Islet of Langerhans (tissue), 1 donor: ENCODE measurements at regions not wholly inside any gene's neighbourhood (a gene's known extent, or its start where the extent isn't known, plus 50 kb on each side); places are given as distances from the start of the nearest gene placed in this dataset.

Source experiments
- FAIRE-seq: peaks from one replicate; lab custom pipeline; 2011; peaks lifted over from hg19 to GRCh38; lab: Jason Lieb, UNC

DNA sequence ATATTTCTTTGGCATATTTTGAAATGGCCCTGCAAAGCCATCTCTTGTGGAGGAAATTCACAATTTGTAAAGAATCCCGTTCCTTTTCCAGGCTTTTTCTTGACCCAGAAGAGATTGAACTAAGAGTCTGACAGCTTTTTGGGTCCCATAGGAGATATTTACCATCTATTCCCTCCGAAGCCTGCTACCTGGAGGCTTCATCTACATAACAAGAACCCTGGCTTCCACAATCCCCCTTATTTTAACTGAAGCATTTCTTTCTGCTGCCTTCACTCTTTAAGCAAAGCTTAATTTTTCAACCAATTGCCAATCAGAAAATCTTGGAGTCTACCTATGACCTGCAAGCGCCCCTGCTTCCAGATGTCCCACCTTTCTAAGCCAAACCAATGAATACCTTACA, 248.1 kb upstream of the GADL1 start:
- no peak for FAIRE-seq

DNA sequence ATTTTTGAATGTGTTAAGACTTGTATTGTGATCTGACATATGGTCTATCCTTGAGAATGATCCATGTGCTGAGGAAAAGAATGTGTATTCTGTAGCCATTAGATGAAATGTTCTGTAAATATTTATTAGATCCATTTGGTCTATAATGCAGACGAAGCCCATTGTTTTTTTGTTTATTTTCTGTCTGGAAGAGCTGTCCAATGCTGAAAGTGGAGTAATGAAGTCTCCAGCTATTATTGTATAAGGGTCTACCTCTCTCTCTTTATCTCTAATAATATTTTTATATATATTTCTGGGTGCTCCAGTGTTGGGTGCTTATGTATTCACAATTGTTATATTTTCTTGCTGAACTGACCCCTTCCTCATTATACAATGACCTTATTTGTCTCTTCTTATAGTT, 250.6 kb upstream of the GADL1 start:
- no peak for FAIRE-seq

DNA sequence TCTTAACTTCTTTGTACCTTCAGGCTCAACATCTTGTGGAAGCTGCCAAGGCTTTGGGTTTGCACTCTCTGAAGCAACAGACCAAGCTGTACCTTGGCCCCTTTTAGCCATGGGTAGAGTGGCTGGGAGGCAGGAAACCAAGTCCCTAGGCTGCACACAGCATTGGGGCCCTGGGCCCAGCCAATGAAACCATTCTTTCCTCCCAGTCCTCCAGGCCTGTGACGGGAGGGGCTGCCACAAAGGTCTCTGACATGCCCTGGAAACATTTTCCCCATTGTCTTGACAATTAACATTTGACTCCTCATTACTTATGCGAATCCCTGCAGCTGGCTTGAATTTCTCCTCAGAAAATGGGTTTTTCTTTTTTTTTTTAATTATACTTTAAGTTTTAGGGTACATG, 253.1 kb upstream of the GADL1 start:
- FAIRE-seq: no peak

DNA sequence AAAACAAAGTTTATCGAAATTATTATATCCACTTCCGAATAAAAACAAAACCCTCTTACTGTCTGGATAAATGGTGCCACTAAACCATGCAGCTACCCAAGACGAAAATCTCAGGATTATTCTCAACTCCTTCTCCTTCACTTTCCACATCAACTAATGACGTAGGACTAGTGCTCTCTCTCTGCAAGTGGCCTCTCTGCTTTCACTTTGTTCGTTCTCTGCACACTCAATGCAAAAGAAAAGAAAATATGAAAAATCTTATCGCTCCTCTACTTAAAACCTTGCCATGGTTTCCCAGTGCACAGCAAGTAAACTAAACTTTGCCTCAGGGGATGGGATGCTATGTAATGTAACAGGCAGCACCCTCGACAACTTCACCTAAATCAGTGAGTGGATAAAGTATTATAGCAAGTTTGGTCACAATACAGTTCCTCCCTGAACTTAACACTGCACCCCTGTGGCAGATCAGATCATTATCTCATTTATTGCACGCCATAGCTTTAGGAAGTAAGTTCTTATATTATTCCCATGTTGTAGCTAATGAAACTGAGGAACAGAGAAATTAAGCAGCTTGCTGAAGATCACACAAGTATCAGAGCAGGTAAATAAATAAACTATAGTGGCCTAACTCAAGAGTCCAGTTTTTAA, 262.7 kb upstream of the GADL1 start:
- FAIRE-seq: no peak

DNA sequence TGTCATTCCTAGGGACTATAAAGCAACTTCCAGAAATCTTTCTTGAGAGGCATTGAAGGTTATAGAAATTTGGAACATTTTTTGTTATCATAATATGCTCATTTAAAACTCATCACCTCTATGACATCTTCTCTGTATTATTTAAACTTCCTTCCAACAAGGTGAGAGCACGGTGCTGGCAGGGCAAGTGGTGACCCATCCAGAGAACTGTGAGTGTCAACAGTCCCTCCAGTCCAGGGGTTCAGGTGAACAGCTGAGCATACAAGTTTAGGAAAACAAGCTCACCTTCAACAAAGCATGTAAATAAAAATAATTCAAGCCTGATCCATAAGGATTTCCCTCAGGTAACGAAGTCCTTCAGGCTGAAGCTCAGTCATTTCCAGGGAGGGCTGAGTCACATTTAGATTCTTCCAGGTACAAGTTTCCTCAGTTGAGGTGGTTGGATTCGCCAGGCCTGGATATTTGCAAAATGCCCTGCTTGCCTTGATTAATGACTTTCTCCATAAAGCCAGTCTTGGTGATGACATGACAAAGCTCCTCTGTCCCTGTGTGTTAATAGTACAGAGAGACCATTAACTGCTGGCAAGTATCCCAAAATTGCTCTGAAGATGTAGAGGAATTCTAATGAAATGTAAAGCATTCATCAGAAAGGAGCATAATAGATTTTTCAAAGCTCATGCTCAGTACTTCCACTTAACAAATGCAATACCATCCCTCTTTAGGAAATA, 263.6 kb upstream of the GADL1 start:
- FAIRE-seq: no peak

DNA sequence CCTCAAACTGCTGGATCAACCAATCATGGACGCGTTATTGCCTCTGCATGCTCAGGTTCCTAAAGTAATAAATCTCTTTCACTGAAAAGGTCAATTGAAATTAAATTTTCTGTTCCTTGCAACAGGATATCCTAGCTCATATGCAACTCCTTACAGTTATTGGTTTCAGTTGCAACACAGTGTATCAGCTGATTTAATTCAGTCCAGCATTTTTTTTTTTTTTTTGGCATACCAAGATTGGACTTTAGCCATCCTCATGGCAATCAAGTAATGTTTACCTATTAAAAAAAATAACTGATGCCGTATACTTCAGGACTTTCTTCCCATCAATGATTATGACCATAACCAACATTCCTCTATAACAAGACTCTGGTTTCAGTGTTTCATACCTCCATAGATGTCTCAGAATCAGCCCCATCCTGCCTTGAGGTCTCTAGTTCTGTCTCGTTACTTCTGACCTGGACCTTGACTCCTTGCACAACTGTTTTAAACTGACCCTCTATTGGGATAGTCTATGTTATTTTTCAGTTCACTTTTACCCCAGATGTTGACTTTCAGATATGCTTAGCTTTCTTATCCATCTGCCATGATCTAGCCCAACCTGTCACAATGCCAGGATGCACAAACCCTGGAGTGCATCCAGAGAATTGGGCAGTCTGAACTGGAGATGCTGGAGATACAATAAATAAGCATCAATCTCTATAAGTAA, 265.0 kb upstream of the GADL1 start:
- FAIRE-seq: no peak

DNA sequence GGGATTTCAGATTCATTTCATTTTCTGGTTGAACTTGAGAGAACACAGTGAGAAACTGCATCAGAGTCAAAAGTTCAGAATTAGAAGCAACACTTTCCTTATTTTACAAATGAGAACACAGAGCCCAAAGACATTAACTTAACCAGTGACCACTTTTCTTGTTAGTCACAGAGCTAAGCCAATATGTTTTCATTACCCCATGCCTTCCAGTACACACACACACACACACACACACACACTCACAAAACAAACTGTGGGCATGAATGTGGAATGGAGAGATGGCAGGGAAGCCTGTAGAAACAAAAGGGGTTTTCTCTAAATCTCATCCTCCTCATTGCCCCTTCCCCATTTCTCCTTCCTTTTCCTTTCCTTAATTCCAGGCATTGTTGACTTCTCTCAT, 267.4 kb upstream of the GADL1 start:
- no peak for FAIRE-seq

DNA sequence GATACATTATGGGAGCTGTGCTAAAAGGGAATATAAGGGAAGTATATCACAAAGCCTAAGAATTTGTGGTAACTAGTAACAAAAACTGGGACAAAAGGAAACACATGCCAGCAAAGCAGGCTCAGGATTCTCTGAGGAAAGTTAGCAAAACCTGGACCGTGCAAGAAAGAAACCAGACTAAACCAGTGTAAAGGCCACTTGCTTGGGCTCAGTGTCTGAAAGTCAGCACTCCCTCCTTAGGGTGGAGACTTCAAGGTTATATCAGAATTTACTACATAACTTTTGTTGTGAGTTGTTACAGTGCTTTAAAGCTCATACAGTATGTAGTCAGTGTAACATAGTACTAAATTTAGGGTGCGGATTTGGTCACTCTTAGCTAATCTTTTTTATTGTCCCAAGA, 269.9 kb upstream of the GADL1 start:
- FAIRE-seq: no peak

DNA sequence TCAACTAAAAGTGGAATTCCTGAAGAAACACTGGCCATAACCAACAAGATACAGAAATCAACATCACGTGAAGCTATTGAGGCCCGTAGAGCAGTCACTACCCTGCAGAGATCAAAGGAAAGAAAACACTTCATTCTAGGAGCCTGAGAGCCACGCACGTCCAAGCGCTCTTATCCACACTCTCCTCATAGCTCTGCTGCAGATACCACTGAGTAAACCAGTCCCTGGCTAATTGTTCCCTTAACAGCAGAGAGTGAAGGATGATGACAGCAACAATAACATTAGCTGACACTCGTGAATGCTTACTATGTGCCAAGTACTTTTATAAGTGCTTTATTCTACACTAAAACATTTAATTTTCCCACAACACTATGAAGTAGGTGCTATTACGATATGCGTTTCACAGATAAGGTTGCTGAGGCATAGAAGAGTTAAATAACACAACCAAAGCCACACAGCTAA, 271.0 kb upstream of the GADL1 start:
- no peak for FAIRE-seq

DNA sequence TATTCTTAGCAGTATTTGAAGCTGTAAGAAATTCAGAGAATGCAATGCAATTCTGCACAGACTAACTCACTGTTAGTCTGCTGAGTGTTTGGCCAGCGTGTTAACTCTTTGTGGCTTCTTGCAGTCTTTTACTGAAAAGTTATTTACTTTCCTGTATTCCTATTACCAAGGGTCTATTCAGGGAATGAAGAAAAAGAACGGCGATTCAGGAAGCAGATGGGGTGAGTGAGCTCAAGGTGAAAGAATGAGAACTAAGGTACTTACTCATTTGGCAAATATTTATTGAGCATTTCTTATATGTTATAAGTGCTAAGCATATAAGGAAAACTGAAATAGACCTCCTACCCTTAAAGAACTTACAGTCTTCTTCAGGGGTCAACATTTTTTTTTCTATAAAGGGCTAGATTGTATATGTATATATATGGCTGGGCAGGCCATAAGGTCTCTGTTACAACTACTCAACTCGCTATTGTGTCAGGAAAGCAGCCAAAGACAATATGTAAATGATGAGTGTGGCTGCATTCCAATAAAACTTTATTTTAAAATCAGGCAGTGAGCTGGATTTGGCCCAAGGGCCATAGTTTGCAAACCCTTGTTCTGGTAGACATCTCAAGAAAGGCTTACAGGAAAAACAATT, 271.9 kb upstream of the GADL1 start:
- FAIRE-seq: no peak

DNA sequence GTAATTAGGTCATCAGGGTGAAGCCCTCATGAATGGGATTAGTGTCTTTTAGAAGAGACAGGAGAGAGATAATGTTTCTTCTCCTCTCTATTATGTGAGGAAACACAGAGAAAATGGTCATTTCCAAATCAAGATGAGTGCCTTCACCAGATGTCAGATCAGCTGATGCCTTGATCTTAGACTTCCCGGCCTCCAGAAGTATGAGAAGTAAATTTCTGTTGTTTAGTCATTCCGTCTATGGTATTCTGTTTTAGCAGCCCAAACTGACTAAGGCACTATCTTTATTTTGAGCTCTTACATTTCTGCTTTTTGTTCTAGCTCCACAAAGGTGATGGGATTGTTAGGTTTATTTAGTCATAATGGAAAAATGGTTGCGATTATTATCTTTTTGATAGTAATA, 273.2 kb upstream of the GADL1 start:
- FAIRE-seq: no peak

DNA sequence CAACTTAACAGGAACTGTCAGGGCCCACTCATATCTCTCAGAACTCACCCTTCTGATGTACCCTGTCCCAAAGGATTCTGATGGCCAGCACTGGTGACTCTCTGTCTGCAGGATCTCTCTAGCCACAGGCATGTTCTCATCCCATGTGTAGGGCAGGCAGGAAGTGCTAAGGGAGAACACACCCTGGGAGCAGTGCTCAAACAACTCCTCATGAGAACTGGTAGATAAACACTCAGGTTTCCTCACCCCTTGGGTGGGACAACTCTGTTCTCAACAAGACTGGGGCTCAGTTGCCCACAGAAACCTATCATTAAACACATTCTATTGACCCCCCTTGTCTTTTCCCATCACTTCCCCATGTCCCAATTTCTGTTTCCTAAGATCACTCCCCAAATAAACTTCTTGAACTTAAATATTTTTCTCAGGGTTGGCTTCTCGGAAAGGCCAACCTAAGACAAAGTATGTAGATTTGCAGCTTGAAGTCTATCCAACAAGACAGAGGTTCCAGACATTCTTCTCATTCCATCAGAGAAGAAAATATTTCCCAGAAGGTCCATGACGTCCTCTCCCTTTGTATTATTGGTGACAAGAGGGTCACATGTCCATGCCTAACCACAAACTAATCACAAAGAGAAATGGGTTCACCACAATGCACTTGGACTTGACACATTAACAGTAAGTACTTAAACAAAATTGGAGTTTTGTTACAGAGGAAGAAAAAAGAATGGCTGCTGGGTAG, 276.6 kb upstream of the GADL1 start:
- FAIRE-seq: no peak

DNA sequence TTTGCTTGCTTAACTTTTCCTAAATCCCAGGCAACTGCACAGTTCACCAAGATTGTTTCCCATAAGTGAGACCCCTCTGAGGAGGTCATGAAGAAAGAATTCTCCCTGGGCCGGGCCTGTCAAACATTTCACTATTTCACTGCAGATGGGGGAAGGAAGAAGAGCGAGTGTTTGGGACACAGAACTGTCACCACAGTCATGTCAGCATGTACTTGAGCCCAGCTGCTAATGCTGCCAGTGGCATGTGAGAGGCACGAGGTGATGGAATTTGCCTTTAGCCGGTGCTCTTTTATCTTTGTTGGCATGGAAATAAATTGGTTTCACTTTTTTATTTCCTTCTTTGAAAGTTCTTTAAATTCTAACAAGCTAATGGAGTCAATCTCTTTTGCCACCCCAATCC, 277.9 kb upstream of the GADL1 start:
- FAIRE-seq: no peak

DNA sequence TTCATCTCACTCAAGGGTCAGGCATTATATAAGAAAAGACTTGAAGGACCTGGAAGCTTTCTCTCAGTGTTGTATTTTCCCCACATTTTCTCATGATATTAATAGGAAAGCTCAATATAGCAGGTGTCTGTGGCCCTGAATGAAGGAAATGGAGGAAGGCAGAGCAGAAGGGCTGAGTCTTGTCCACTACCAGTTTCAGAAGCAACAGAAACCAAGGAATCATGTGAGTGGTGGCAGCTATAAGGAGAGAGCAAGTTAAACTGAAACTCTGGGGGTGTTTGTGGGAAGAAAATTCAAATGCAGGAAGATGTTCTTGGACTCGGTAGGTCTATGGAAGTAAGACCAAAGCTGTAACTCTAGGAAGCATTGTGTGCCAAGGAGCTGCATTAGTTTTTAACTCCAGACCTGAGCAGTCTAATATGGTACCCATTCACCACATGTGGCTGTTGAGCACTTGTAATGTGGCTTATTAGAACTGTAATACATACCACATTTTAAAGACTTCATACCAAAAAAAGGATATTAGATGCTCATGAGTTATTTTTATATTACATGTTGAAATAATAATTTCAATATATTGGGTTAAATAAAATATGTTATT, 278.8 kb upstream of the GADL1 start:
- no peak for FAIRE-seq

DNA sequence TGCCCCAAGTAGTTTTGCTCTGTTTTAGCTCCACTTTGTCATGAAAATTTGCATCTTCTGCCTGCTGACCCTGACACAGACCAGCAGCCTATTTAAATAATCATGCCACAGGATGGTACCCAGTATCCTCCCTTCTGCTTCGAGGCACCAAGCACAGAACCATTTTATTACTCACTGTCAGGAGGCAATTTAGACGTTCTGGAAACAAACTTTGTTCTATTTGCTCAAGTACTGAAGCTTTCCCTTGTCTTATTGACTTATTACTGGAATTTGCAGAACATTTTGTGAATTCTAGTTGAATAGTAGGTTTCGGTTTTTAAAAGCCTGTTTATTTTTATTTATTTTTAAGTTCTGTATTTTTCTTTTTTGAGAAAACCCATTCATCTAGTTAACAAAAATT, 279.6 kb upstream of the GADL1 start:
- FAIRE-seq: no peak

DNA sequence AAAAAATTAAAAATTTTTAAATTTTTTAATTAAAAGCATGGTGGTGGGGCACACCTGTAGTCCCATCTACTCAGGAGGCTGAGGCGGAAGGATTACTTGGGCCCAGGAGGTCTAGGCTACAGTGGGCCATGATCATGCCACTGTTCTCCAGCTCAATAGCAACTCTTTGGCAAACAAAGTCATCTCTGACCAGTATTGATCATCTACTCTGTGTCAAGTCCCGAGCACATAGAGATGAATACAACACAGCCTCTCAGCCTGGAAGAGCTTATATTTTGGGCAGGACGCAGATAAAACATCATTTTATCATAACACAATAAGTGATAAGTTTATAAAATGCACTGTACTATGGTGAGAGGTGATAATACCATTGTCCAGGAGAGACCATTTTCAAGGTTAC, 281.6 kb upstream of the GADL1 start:
- no peak for FAIRE-seq

DNA sequence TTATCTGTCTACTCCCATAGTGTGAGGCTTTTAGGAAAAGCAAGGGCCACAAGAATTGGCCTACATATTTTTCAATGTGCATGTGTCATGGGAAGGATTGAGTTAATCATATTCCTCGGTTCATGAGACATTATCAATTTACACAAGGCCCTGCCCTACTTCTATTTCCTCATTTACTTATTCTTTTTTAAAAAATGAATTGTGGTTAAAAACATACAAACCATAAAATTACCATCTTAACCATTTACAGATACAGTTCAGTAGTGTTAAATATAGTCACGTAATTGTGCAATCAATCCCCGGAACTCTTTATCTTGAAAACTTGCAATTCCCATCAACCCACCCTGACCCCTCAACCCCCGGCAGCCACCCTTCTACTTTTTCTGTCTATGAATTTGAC, 284.0 kb upstream of the GADL1 start:
- FAIRE-seq: no peak

DNA sequence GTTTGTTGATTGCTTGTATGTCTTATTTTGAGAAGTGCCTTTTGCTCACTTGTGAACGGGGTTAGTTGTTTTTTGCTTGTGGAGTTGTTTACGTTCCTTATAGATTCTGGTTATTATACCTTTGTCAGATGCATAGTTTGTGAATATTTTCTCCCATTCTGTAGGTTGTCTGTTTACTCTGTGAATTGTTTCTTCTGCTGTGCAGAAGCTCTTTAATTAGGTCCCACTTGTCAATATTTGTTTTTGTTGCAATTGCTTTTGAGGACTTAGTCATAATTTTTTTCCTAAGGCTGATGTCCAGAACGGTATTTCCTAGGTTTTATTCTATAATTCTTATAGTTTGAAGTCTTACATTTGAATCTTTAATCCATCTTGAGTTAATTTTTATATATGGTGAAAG, 285.3 kb upstream of the GADL1 start:
- no peak for FAIRE-seq

DNA sequence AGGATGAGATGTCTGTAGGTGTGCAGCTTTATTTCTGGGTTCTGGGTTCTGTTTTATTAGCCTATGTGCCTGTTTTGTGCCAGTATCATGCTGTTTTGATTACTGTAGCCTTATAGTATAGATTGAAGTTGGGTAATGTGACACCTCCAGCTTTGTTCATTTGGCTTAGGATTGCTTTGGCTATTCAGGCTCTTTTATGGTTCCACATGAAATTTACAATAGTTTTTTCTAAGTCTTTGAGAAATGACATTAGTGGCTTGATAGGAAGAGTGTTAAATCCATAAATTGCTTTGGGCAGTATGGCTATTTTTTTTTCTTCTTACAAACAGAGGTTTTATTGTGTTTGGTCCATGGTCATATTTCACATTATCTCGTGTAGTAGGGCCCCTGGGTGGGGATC, 285.8 kb upstream of the GADL1 start:
- FAIRE-seq: no peak

DNA sequence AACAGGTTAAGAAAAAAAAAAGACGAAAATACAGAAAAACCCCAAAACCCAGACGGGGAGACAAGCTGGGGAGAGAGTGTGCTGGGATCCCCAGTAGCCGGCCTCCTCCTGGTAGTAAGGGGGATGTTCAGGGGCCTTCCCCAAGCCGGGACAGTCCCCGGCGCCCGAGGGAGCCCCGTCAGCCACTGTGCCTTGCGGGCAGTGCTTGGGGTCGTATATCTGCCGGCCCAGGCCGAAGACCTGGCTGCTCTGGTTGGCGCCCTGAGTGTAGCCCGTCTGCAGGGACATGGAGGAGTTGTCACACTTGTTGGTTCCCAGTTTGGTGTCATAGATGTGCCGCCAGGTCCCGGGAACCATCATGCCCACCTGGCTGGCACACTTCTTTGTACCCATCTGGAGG, 287.2 kb upstream of the GADL1 start:
- FAIRE-seq: no peak

DNA sequence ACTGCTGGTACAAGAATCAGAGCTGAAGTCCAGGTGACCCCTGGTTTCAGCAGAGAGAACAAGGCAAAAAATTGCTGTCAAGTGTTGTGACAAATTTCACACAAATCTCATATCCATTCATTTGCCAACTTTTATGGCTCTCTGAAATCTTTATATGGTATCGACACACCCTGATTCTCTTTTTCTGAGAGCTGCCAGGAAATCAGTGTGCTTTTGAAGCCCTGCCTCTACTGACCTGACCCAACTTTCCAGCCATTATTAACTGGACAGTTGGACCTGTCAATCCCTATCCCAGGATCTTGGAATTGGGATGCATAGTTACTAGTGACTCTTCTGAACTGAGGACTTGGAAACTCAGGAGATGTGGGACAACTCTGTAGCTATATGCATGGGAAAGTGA, 288.2 kb upstream of the GADL1 start:
- FAIRE-seq: no peak
